H1 (cell line): ENCODE measurements at regions not wholly inside any gene's neighbourhood (a gene's known extent, or its start where the extent isn't known, plus 50 kb on each side); places are given as distances from the start of the nearest gene placed in this dataset.

Source experiments
- BACH1 ChIP-seq: IDR thresholded peaks from 2 replicates; pipeline ENCODE4 v1.6.1; 2012; ENCODE audit warnings: low read length, improper control_type of control experiment
- TBP ChIP-seq: IDR thresholded peaks from 2 replicates; pipeline ENCODE4 v1.6.1; 2011; ENCODE audit warnings: low read depth, low read length, improper control_type of control experiment

GRCh38 chr10:28840202-28840601 lies 162.9 kb downstream of the BAMBI start (continued):
- no peak for TF ChIP-seq BACH1
- TF ChIP-seq TBP: no peak
- TF ChIP-seq, all 59 proteins: peak for 0
